Activated naive CD4-positive, alpha-beta T cell treated with anti-CD3 and anti-CD28 coated beads, Interleukin-2, amount 10 ng/mL, durations not matched to agents 7 days and 5 days (primary cell): ENCODE measurements at regions not wholly inside any gene's neighbourhood (a gene's known extent, or its start where the extent isn't known, plus 50 kb on each side); places are given as distances from the start of the nearest gene placed in this dataset.
"Not testable (repeated sequence)": the region's sequence is repeated elsewhere in the genome, so short reads cannot be mapped to it uniquely, and the experiment has no call there.

Source experiments
- CTCF ChIA-PET: fragments of 350-600 bp; sonication (Branson Sonifier 250); formaldehyde crosslinking; loops from one replicate; lab custom pipeline; 2021; ENCODE audit warnings: antibody characterized with exemption; lab: Charles Lee
- DNase-seq: peaks from one replicate; pipeline ENCODE4 v3.0.0-alpha.2; 2020
- H3K27ac Mint-ChIP-seq: one replicate; pipeline ENCODE4 v1.8.0; 2021; ENCODE audit warnings: mild to moderate bottlenecking, moderate library complexity, mixed read lengths
- H3K27me3 Mint-ChIP-seq: one replicate; pipeline ENCODE4 v1.8.0; 2021; ENCODE audit warnings: mild to moderate bottlenecking, mixed read lengths
- H3K36me3 Mint-ChIP-seq: one replicate; pipeline ENCODE4 v1.8.0; 2021; ENCODE audit warnings: mixed read lengths
- H3K4me1 Mint-ChIP-seq: one replicate; pipeline ENCODE4 v1.8.0; 2021; ENCODE audit warnings: mixed read lengths
- H3K4me3 Mint-ChIP-seq: one replicate; pipeline ENCODE4 v1.8.0; 2021; ENCODE audit warnings: mild to moderate bottlenecking, moderate library complexity, mixed read lengths
- H3K9me3 Mint-ChIP-seq: one replicate; pipeline ENCODE4 v1.8.0; 2021; ENCODE audit warnings: mixed read lengths

GRCh38 chr6:66161546-66162108 is 454.6 kb upstream of the EYS start:
- Mint-ChIP-seq H3K27ac (no peak overlapping the region), H3K9me3 (peaks cover 39% of the 10 kb centered on the region), H3K4me3 (no peak overlapping the region), H3K27me3 (no peaks in the 10 kb centered on the region), H3K36me3 (no peaks in the 10 kb centered on the region), H3K4me1 (no peaks in the 10 kb centered on the region)
- DNase-seq: no peak
- CTCF ChIA-PET: interaction anchor here (0.6 kb wide), 1 partner anchor 56 kb away, joined by 4 read pairs; no protein-coding TSS in a partner anchor

- H3K4me3 Mint-ChIP-seq: no peak overlapping the region
- DNase-seq: no peak
- CTCF ChIA-PET: no interaction called here
- H3K4me1 Mint-ChIP-seq: no peaks in the 10 kb centered on the region
- peaks cover 28% of the 10 kb centered on the region for H3K9me3 Mint-ChIP-seq
- no peak overlapping the region for H3K27ac Mint-ChIP-seq
- H3K36me3 Mint-ChIP-seq: no peaks in the 10 kb centered on the region
- H3K27me3 Mint-ChIP-seq: no peaks in the 10 kb centered on the region
These were observed 452.9 kb upstream of the EYS start for GRCh38 chr6:66159937-66160336.

DNA sequence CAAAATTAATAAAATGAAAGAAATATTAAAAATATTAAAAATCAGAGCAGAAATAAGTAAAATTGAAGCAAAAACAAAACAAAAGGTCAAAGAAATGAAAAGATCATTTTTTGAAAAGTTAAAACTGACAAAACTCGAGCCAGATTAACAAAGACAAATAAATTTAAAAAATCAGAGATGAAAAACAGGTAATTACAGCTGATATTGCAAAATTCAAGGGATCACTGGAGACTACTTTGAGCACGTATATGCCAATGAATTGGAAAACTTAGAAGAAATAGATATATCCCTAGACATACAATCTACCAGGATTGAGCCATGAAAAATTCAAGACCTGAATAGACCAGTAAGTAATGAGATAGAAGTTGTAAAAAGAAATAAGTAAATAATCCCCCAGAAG is 446.2 kb upstream of the EYS start:
- Mint-ChIP-seq H3K27me3 (no peaks in the 10 kb centered on the region), H3K4me1 (no peaks in the 10 kb centered on the region), H3K9me3 (no peaks in the 10 kb centered on the region), H3K4me3 (no peak overlapping the region), H3K27ac (no peak overlapping the region), H3K36me3 (no peaks in the 10 kb centered on the region)
- DNase-seq: no peak
- CTCF ChIA-PET: no interaction called here

- CTCF ChIA-PET: no interaction called here
- no peaks in the 10 kb centered on the region for H3K27me3 Mint-ChIP-seq
- H3K36me3 Mint-ChIP-seq: no peaks in the 10 kb centered on the region
- peaks cover 15% of the 10 kb centered on the region for H3K9me3 Mint-ChIP-seq
- H3K27ac Mint-ChIP-seq: no peak overlapping the region
- no peaks in the 10 kb centered on the region for H3K4me1 Mint-ChIP-seq
- no peak for DNase-seq
- no peak overlapping the region for H3K4me3 Mint-ChIP-seq
These were observed 442.1 kb upstream of the EYS start for GRCh38 chr6:66149132-66149531.

GRCh38 chr6:66145867-66146266 is 438.8 kb upstream of the EYS start:
- Mint-ChIP-seq H3K9me3 (peaks cover 18% of the 10 kb centered on the region), H3K27me3 (no peaks in the 10 kb centered on the region), H3K4me1 (no peaks in the 10 kb centered on the region), H3K36me3 (no peaks in the 10 kb centered on the region), H3K27ac (no peak overlapping the region), H3K4me3 (no peak overlapping the region)
- CTCF ChIA-PET: no interaction called here
- DNase-seq: no peak

- Mint-ChIP-seq H3K27me3 (no peaks in the 10 kb centered on the region), H3K27ac (no peak overlapping the region), H3K9me3 (peaks cover 3% of the 10 kb centered on the region), H3K4me1 (no peaks in the 10 kb centered on the region), H3K4me3 (no peak overlapping the region), H3K36me3 (no peaks in the 10 kb centered on the region)
- CTCF ChIA-PET: no interaction called here
- no peak for DNase-seq
These were observed 427.0 kb upstream of the EYS start for GRCh38 chr6:66134021-66134420.

DNA sequence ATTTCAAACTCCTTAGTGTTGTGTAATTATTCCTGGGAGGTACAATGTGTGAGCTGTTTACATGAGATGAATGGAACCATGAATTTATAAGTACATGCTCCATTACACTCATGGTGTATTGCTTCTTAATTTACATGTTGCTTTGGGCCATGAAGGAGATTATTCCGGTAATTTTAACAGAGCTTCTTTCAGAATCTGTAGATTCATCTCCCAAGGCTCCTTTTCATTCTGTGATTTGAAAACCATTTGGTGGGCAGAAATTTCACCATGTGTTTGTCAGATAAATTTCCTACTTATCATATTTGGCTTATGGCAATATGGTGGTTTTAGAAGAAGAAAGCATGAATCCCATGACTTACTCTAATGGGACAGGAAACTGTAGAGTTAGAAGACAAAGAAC is 421.6 kb upstream of the EYS start:
- no peaks in the 10 kb centered on the region for H3K27me3 Mint-ChIP-seq
- no peaks in the 10 kb centered on the region for H3K36me3 Mint-ChIP-seq
- peaks cover 6% of the 10 kb centered on the region for H3K9me3 Mint-ChIP-seq
- no peak overlapping the region for H3K4me3 Mint-ChIP-seq
- no peak overlapping the region for H3K27ac Mint-ChIP-seq
- CTCF ChIA-PET: no interaction called here
- DNase-seq: no peak
- H3K4me1 Mint-ChIP-seq: no peaks in the 10 kb centered on the region

DNA sequence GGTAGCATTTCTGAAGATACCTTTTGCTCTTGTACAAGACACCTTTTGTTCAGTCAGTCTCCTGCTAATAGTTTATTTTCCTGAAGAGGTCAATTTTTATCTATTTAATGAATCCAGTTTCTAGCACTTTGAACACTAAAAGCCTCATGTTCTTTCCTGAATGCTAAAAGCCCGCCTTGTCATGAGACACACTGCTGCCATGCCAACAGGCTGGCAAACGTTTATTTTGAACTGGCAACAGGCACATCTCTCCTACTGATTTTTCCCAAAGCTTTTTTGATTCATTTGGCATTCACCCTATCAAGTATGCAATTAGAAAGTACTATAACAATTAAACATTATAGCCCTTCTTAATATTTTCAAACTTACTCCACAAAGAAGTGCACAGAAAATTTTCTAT is 421.2 kb upstream of the EYS start:
- CTCF ChIA-PET: no interaction called here
- DNase-seq: no peak
- H3K27me3 Mint-ChIP-seq: no peaks in the 10 kb centered on the region
- H3K4me3 Mint-ChIP-seq: no peak overlapping the region
- H3K27ac Mint-ChIP-seq: no peak overlapping the region
- peaks cover 6% of the 10 kb centered on the region for H3K9me3 Mint-ChIP-seq
- no peaks in the 10 kb centered on the region for H3K36me3 Mint-ChIP-seq
- H3K4me1 Mint-ChIP-seq: no peaks in the 10 kb centered on the region

DNA sequence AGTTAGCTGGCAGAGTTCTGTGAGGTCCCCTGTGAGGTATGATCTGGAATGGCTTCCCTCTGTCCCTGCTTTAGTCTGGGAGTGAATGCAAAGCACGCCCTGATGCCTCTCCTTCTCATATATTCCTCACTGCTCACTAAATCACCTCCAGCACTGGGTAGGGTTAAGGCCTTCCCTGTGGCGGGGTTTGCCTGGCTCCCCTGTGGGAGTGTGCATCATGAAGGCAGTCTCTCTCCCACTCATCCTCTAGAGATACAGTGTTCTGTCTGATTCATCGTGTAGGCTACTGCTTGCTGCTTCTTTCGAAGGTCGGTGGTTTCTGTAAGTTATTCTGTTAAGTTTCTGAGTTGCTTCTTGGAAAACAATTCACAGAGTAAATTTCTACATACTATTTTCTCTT is 420.0 kb upstream of the EYS start:
- Mint-ChIP-seq H3K4me1 (no peaks in the 10 kb centered on the region), H3K4me3 (no peak overlapping the region), H3K27ac (no peak overlapping the region), H3K36me3 (no peaks in the 10 kb centered on the region), H3K27me3 (no peaks in the 10 kb centered on the region), H3K9me3 (peaks cover 6% of the 10 kb centered on the region)
- CTCF ChIA-PET: no interaction called here
- no peak for DNase-seq

- CTCF ChIA-PET: no interaction called here
These were observed 419.3 kb upstream of the EYS start for GRCh38 chr6:66126358-66126757.

DNA sequence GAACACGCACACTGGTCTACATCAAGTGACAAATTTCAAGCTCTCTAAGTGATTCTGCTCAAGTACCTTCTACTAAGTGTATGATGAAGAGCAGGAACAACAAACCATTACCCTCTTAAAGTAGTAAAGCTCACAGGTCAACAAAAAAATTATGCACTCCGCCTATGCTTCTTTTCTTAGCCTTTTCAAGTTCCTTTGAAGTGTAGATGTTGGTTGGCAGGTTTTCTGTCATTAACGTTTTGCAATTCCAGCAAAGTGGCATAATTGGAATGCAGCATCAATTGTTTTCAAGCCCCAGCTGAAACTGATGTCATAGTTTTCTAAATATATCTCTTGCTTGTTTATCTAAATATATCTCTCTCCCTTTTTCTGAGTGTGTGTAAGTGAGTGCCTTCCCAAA is 396.9 kb upstream of the EYS start:
- H3K4me1 Mint-ChIP-seq: no peaks in the 10 kb centered on the region
- no peak overlapping the region for H3K27ac Mint-ChIP-seq
- no peak overlapping the region for H3K4me3 Mint-ChIP-seq
- peaks cover 15% of the 10 kb centered on the region for H3K9me3 Mint-ChIP-seq
- CTCF ChIA-PET: no interaction called here
- no peaks in the 10 kb centered on the region for H3K36me3 Mint-ChIP-seq
- no peak for DNase-seq
- no peaks in the 10 kb centered on the region for H3K27me3 Mint-ChIP-seq

More at GRCh38 chr6:66126358-66126757, 419.3 kb upstream of the EYS start:
- DNase-seq: no peak
- H3K4me3 Mint-ChIP-seq: no peak overlapping the region
- H3K9me3 Mint-ChIP-seq: peaks cover 6% of the 10 kb centered on the region
- H3K27me3 Mint-ChIP-seq: no peaks in the 10 kb centered on the region
- no peaks in the 10 kb centered on the region for H3K36me3 Mint-ChIP-seq
- H3K4me1 Mint-ChIP-seq: no peaks in the 10 kb centered on the region
- H3K27ac Mint-ChIP-seq: no peak overlapping the region

DNA sequence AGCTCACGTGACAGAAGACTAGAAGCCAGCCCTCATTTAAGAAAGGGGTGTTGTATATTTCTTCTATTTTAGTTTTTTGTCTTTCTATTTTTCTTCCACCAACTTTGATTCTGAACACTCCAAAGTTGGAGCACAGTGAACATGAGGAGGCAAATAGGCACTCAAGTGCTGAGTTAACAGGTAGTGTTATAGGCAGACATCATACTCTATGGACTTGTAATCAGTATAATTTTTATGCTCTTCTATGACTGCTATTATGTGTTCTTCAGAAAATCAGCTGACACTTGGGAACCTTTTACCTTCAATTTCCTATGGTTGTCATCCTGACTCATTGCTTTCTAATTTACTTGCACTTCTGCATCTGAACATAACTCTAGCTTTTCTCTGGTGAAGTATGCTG is 396.3 kb upstream of the EYS start:
- H3K27me3 Mint-ChIP-seq: no peaks in the 10 kb centered on the region
- H3K4me1 Mint-ChIP-seq: no peaks in the 10 kb centered on the region
- peaks cover 14% of the 10 kb centered on the region for H3K9me3 Mint-ChIP-seq
- H3K27ac Mint-ChIP-seq: no peak overlapping the region
- DNase-seq: no peak
- no peak overlapping the region for H3K4me3 Mint-ChIP-seq
- CTCF ChIA-PET: no interaction called here
- no peaks in the 10 kb centered on the region for H3K36me3 Mint-ChIP-seq

GRCh38 chr6:66096679-66097078 is 389.7 kb upstream of the EYS start:
- H3K27ac Mint-ChIP-seq: no peak overlapping the region
- CTCF ChIA-PET: no interaction called here
- DNase-seq: no peak
- peaks cover 20% of the 10 kb centered on the region for H3K9me3 Mint-ChIP-seq
- H3K4me1 Mint-ChIP-seq: no peaks in the 10 kb centered on the region
- no peaks in the 10 kb centered on the region for H3K36me3 Mint-ChIP-seq
- no peaks in the 10 kb centered on the region for H3K27me3 Mint-ChIP-seq
- H3K4me3 Mint-ChIP-seq: no peak overlapping the region

DNA sequence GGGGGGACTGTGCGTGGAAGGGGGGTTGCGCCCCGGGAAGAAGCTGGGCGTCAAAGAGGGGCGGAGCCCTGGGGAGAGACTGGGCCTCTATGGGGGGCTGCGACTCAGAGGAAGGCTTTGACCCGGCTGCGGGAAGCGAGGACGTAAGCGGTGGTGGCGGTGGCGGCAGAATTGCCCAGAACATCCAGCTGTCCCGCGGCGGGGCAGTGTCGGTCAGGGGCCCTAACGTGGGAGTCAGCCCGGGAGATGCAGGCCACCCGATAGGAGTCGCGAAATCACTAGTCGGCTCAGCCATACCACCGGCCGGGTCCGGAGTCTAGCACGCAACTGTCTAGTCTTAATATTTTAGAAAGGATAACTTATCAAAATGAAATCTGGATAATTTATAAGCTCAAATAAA is 387.6 kb upstream of the EYS start:
- Mint-ChIP-seq H3K4me3 (no peak overlapping the region), H3K4me1 (no peaks in the 10 kb centered on the region), H3K9me3 (peaks cover 20% of the 10 kb centered on the region), H3K27ac (no peak overlapping the region), H3K36me3 (no peaks in the 10 kb centered on the region), H3K27me3 (no peaks in the 10 kb centered on the region)
- CTCF ChIA-PET: no interaction called here
- no peak for DNase-seq

GRCh38 chr6:66092306-66092705 is 385.3 kb upstream of the EYS start:
- CTCF ChIA-PET, DNase-seq, H3K4me1 Mint-ChIP-seq, H3K27me3 Mint-ChIP-seq, H3K4me3 Mint-ChIP-seq, H3K36me3 Mint-ChIP-seq, H3K27ac Mint-ChIP-seq: not testable (repeated sequence)
- peaks cover 16% of the 10 kb centered on the region for H3K9me3 Mint-ChIP-seq

GRCh38 chr6:66086532-66086931 is 379.5 kb upstream of the EYS start:
- no peaks in the 10 kb centered on the region for H3K36me3 Mint-ChIP-seq
- H3K9me3 Mint-ChIP-seq: peaks cover 28% of the 10 kb centered on the region

More at GRCh38 chr6:66086532-66086931, 379.5 kb upstream of the EYS start:
- Mint-ChIP-seq H3K27me3 (no peaks in the 10 kb centered on the region), H3K27ac (no peak overlapping the region), H3K4me1 (no peaks in the 10 kb centered on the region), H3K4me3 (no peak overlapping the region)
- DNase-seq: no peak
- CTCF ChIA-PET: no interaction called here
